ENCODE measurements at regions not wholly inside any gene's neighbourhood (a gene's known extent, or its start where the extent isn't known, plus 50 kb on each side); places are given as distances from the start of the nearest gene placed in this dataset.

DNA sequence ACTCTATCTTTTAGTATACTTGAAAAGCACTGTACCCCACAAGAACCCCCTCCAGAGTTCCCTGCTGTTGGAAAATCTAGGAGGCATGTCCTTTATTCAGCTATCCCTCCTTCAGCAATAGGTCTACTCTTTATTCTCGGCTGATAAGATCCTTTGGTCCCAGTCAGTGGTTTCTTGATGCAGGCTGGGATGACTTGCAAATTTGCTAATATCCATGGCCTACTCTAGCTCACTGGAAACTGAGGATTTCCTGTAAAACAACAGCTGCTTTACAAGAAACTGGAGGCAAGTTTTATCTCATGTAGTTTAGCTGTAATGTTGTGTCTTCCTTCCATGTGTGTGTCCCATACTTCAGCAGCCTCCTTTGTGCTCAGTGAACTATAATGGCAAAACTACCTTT is 183.9 kb upstream of the SCN7A start:
- DNase-seq (no peak), ATAC-seq (no peak)
- Mint-ChIP-seq H3K27me3 (no peaks in the 10 kb centered on the region), H3K9me3 (no peaks in the 10 kb centered on the region), H3K4me3 (no peak overlapping the region), H3K36me3 (ENCODE audit: low read depth) (no peaks in the 10 kb centered on the region), H3K27ac (no peak overlapping the region), H3K4me1 (no peaks in the 10 kb centered on the region)

DNA sequence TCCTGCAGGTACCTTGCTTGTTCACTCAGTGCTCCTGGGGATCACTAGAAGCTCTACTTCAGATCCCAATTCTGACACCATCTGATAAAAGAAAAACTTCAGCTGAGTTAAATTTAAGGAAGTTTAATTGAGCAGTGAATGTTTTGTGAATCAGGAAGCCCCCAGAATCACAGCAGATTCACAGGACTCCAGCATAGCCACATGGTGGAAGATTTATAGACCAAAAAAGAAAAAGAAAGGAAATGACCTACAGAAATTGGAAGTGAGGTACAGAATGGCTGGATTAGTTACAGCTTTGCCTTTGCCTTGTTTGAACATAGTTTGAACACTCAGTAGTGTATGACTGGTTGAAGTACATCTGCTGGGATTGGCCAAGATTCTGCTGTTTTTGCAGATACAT is 182.7 kb upstream of the SCN7A start:
- H3K4me3 Mint-ChIP-seq: no peak overlapping the region
- DNase-seq (no peak), ATAC-seq (no peak)
- no peak overlapping the region for H3K27ac Mint-ChIP-seq
- H3K36me3 Mint-ChIP-seq (ENCODE audit: low read depth): no peaks in the 10 kb centered on the region
- no peaks in the 10 kb centered on the region for H3K27me3 Mint-ChIP-seq
- H3K4me1 Mint-ChIP-seq: no peaks in the 10 kb centered on the region
- no peaks in the 10 kb centered on the region for H3K9me3 Mint-ChIP-seq

DNA sequence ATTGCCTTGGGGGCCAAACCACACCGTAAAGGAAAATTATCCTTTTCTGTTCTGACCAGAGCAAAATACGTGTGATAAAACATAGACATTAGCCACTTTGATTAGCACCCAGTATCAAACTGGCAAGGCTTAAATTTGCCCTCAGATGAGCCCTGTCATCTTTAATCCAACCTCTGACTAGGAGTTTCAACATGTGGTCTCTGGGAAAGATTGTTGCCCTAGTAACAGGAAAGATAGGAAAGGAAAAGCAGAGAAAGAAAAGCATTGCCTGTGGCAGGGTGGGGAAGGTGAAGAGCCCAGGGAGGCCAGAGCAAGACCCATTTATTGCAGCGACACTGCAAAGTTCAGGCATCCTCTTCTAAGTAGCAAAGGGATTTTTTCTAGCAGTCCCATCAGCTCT is 181.5 kb upstream of the SCN7A start:
- H3K4me1 Mint-ChIP-seq: no peaks in the 10 kb centered on the region
- H3K27me3 Mint-ChIP-seq: no peaks in the 10 kb centered on the region
- no peaks in the 10 kb centered on the region for H3K9me3 Mint-ChIP-seq
- no peak overlapping the region for H3K27ac Mint-ChIP-seq
- H3K36me3 Mint-ChIP-seq (ENCODE audit: low read depth): no peaks in the 10 kb centered on the region
- ATAC-seq (no peak), DNase-seq (no peak)
- H3K4me3 Mint-ChIP-seq: no peak overlapping the region

DNA sequence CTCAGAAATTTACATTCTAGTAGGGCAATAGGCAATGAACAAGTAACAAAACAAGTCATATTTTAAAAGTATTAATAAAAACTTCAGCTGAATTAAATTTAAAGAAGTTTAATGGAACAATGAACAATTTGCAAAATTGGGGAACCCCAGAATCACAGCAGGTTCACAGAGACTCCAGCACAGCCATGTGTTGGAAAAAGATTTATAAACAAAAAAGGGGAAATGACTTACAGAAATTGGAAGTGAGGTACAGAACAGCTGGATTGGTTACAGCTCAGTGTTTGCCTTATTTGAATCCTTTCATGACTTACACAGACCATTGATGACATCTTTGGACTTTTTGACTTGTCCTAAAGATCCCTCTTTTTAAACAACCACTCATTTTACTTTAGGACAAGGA is 179.9 kb upstream of the SCN7A start:
- H3K27me3 Mint-ChIP-seq: no peaks in the 10 kb centered on the region
- no peak overlapping the region for H3K4me3 Mint-ChIP-seq
- H3K4me1 Mint-ChIP-seq: no peaks in the 10 kb centered on the region
- no peaks in the 10 kb centered on the region for H3K9me3 Mint-ChIP-seq
- no peak overlapping the region for H3K27ac Mint-ChIP-seq
- DNase-seq (no peak), ATAC-seq (no peak)
- H3K36me3 Mint-ChIP-seq (ENCODE audit: low read depth): no peaks in the 10 kb centered on the region

DNA sequence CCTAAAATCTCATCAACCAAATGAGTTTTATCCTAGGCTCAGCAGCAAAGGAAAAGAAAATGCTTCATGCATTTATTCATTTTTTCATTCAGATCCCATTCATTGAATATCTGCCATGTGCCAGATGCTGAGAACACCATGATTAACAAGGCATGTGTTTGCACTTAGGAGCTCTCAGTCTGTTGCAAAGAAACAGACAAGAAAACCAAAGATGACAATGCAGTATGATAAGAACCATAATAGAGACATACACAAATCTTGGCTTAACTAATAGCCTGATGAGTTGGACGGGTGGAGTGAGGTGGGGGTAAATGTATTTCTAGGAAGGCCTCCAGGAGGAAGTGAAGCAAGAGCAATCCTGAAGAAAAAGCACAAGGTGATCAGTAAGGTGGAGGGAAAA is 177.8 kb upstream of the SCN7A start:
- H3K27me3 Mint-ChIP-seq: no peaks in the 10 kb centered on the region
- no peak overlapping the region for H3K27ac Mint-ChIP-seq
- ATAC-seq (no peak), DNase-seq (no peak)
- H3K4me1 Mint-ChIP-seq: no peaks in the 10 kb centered on the region
- H3K4me3 Mint-ChIP-seq: no peak overlapping the region
- no peaks in the 10 kb centered on the region for H3K36me3 Mint-ChIP-seq (ENCODE audit: low read depth)
- H3K9me3 Mint-ChIP-seq: no peaks in the 10 kb centered on the region

DNA sequence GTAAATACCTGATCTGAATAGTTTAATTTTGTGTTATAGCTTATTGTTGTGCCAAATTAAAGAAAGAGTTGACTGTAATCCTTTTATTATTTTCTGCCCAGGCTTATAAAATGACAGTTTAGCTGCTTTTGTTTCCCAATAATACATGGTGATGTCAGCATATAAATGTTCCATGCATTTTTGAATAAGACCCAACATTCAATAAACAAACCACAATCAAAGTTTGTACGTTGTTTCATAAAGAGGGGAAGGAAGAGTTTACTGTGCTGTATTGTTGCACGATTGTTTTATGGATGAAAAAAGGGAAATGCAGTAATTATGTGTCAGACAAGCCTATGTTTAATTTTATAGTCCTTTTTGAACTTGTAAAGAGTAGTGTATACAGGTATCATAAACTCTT is 177.2 kb upstream of the SCN7A start:
- Mint-ChIP-seq H3K9me3 (no peaks in the 10 kb centered on the region), H3K27me3 (no peaks in the 10 kb centered on the region), H3K27ac (no peak overlapping the region), H3K4me3 (no peak overlapping the region), H3K36me3 (ENCODE audit: low read depth) (no peaks in the 10 kb centered on the region), H3K4me1 (no peaks in the 10 kb centered on the region)
- ATAC-seq: no peak
- DNase-seq: no peak

DNA sequence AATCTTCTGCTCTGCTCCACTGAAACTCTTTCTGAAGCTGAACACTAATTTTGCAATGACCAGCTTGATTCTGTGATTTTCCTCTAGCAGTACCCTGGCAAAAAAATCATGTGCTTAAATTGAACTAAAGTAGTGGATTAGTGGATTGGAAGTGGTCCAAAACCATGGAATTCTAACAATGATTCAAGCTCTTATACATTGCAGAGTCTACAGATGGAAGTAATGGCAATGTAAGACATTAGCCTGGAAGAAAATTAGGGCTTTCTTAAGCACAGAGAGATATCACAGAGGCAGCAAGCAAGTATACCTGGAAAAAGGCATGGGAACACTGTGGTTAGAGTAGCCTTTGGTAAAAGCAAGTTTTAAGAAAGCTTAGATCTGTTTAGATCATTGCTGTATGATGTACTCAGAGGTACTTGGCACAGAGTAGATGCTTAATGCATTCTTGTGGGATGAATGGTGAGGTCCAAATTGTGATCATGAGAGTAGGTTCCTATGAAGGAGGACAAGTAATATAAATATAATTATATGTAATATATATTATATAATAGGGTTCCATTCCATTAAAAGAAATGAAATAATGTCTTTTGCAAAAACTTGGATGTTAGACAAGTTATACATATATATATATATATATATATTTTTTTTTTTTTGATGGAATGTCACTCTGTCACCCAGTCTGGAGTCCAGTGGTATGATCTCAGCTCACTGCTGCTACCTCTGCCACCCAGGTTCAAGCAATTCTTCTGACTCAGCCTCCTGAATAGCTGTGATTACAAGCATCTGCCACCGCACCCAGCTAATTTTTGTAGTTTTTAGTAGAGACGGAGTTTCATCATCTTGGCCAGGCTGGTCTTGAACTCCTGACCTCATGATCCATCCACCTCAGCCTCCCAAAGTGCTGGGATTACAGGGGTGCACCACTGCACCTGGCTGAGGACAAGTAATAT is 172.2 kb upstream of the SCN7A start:
- DNase-seq: no peak

DNA sequence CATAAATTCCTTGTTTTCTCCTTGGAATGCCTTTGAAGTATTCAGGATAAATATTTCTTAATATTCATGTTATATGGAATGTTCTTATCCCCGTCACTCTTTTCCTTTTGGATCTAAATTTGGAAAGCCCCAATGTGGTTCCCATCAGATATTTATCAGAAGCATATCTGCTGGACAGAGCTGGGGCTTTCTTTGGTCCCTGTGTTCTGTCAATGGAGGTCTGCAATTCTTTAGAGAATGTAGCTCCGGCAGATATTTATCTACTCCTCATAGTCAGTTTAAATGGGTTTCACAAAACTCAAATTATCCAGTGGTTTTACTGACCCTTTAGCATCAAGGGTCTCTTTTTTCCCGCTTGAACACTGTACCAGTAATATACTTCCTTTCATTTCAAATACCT is 167.8 kb upstream of the SCN7A start:
- Mint-ChIP-seq H3K27me3 (no peaks in the 10 kb centered on the region), H3K27ac (no peak overlapping the region), H3K36me3 (ENCODE audit: low read depth) (no peaks in the 10 kb centered on the region), H3K9me3 (no peaks in the 10 kb centered on the region), H3K4me1 (no peaks in the 10 kb centered on the region), H3K4me3 (no peak overlapping the region)
- DNase-seq (no peak), ATAC-seq (no peak)

More for the DNA sequence above, 172.2 kb upstream of the SCN7A start:
- Mint-ChIP-seq H3K27ac (no peak overlapping the region), H3K36me3 (ENCODE audit: low read depth) (no peaks in the 10 kb centered on the region), H3K27me3 (no peaks in the 10 kb centered on the region), H3K4me3 (no peak overlapping the region), H3K9me3 (no peaks in the 10 kb centered on the region), H3K4me1 (no peaks in the 10 kb centered on the region)
- ATAC-seq: no peak

DNA sequence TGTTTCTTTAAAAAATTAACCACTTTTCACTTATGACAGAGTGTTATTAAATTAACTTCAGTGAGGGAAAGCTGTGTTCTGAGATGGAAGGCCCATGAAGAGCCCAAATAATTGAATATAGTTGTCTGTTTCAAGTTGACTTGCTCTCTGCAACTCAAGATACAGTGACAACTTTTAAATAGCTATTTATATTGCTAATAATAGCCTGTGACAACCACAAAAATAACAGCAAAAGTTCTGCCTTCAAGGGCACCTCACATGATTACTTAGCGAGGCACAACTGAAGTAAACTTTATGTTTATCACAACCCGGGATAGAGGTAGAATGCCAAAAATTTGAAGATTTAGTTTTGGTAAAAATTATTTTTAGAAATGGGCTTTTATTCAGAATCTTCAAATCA is 167.3 kb upstream of the SCN7A start:
- DNase-seq: no peak
- ATAC-seq: no peak
- Mint-ChIP-seq H3K9me3 (no peaks in the 10 kb centered on the region), H3K27ac (no peak overlapping the region), H3K36me3 (ENCODE audit: low read depth) (no peaks in the 10 kb centered on the region), H3K4me3 (no peak overlapping the region), H3K27me3 (no peaks in the 10 kb centered on the region), H3K4me1 (no peaks in the 10 kb centered on the region)

DNA sequence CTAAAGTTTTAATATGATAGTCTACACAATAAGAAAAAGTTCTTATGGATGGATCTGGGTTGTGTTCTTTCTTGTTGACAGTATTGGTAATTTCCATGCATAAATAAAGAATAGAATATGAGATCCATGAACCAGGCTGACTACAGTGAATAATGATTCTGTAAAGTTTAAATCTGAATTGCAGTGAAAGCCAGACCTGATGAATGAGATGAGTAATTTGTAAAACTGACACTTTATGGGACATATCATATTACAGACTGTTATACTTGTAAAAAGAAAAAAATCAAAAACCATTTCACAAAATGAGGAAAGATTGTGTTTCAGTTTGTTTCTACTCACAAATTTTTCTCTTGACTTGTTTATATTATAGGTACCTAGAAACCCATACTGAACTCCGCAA is 164.9 kb upstream of the SCN7A start:
- Mint-ChIP-seq H3K27me3 (no peaks in the 10 kb centered on the region), H3K36me3 (ENCODE audit: low read depth) (no peaks in the 10 kb centered on the region), H3K9me3 (no peaks in the 10 kb centered on the region), H3K4me3 (no peak overlapping the region), H3K27ac (no peak overlapping the region), H3K4me1 (no peaks in the 10 kb centered on the region)
- ATAC-seq (no peak), DNase-seq (no peak)

DNA sequence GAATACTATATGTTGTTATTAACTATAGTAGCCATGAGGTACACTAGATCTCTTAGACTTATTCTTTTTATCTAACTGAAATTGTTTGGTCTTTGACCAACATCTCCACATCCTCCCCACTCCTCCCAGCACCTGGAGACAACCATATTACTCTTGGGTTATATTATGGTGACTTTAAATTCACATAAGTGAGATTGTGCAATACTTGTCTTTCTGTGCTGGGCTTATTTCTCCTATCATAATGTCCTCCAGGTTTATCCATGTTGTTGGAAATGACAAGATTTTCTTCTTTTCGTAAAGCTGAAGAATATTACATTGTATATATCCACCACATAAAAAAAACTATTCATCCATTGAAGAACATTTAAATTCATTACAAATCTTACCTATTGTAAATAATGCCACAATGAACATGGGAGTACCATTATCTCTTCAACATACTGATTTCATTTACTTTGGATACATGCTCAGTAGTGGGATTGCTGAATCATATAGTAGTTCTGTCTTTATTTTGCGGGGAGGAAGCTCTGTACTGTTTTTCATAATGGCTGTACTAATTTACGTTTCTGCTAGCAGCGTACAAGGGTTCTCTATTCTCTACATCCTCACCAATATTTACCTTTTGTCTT is 159.2 kb upstream of the SCN7A start:
- no peaks in the 10 kb centered on the region for H3K27me3 Mint-ChIP-seq
- no peaks in the 10 kb centered on the region for H3K36me3 Mint-ChIP-seq (ENCODE audit: low read depth)
- no peak overlapping the region for H3K27ac Mint-ChIP-seq
- no peaks in the 10 kb centered on the region for H3K4me1 Mint-ChIP-seq
- no peak for ATAC-seq
- DNase-seq: no peak
- H3K4me3 Mint-ChIP-seq: no peak overlapping the region
- H3K9me3 Mint-ChIP-seq: no peaks in the 10 kb centered on the region

DNA sequence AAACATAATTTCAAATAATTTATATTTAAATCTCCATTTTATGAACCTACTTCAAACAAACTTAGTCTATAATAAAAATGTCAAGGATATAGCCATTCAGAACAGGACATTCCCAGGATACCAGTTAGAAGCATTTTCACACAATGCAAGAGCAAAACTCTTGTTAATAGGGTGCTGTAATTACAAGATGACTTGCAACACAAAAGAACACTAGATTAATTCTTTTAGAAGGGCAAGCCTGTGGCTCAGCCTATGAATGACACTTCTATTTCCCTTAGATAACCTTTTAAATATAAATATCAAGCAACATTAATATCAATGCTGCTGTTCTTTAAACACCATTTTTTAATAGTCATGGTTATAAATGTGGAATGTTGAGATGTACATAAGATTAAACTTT is 157.9 kb upstream of the SCN7A start:
- Mint-ChIP-seq H3K36me3 (ENCODE audit: low read depth) (no peaks in the 10 kb centered on the region), H3K27me3 (no peaks in the 10 kb centered on the region), H3K9me3 (no peaks in the 10 kb centered on the region), H3K4me3 (no peak overlapping the region), H3K27ac (no peak overlapping the region), H3K4me1 (no peaks in the 10 kb centered on the region)
- ATAC-seq (no peak), DNase-seq (no peak)

DNA sequence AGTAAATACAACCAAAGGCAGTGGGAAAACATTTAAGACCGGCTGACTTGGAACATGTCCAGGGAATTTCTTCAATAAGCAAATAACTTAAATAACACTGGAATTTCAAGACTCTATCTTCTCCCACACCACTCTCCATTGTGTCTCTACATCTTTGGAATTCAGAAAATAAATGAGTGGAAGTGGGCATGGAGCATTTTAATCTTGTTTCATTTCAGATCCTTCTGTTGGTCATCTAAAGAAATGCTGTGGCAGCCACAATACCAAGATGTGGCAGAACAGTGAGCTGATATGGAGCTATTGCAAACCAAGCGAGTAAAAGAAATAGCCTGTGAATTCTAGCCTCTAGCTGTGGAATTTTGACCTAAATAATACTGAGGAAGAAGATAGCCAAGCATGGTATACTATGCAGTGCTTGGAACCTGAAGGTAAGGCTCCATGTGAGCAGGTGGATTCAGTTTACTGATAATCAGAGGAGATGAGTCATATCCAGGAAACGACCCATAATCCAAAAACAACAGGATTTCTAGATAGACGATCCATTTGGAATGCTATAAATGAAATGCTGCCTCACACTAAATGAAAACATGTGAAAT is 157.1 kb upstream of the SCN7A start:
- Mint-ChIP-seq H3K4me3 (no peak overlapping the region), H3K27me3 (no peaks in the 10 kb centered on the region), H3K36me3 (ENCODE audit: low read depth) (no peaks in the 10 kb centered on the region), H3K4me1 (no peaks in the 10 kb centered on the region), H3K27ac (no peak overlapping the region), H3K9me3 (no peaks in the 10 kb centered on the region)
- ATAC-seq (no peak), DNase-seq (no peak)

DNA sequence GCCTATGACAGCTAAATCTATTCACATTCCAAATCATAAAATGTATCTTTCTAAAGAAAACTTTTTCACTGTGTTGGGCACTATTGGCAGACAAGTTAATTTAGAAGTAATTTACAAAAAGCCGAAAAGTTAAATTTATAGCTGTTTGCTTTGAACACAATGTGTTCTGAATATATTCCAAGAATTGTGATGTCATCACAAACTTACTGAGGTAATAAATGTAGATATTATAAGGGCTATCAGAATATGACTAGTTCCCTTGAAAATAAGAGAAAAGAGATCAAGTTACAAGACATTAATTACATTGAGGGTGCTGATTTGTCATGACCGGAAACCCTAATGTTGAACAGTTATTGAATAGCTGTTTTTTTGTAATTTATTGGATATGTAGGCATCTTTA is 153.9 kb upstream of the SCN7A start:
- H3K36me3 Mint-ChIP-seq (ENCODE audit: low read depth): no peaks in the 10 kb centered on the region
- no peak overlapping the region for H3K27ac Mint-ChIP-seq
- no peaks in the 10 kb centered on the region for H3K27me3 Mint-ChIP-seq
- ATAC-seq (no peak), DNase-seq (no peak)
- H3K4me3 Mint-ChIP-seq: no peak overlapping the region
- no peaks in the 10 kb centered on the region for H3K4me1 Mint-ChIP-seq
- no peaks in the 10 kb centered on the region for H3K9me3 Mint-ChIP-seq

DNA sequence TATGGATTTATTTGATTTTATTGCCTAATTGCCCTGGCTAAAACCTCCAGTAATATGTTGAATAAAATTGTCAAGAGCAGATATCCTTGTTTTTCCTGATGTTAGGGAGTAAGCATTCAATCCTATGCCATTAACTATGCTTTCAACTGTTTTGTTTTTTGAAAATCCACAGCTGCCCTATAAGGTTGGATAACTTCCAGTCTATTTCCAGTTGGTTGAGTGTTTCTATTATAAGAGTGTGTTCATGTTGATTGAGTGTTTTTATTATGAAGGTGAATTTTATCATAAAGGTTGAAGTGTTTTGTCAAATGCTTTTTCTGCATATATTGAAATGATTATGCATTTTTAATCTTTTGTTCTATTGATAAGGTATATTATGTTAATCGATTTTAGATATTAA is 149.9 kb upstream of the SCN7A start:
- H3K27me3 Mint-ChIP-seq: no peaks in the 10 kb centered on the region
- no peak for ATAC-seq
- no peak overlapping the region for H3K4me3 Mint-ChIP-seq
- no peak for DNase-seq
- no peaks in the 10 kb centered on the region for H3K4me1 Mint-ChIP-seq
- H3K36me3 Mint-ChIP-seq (ENCODE audit: low read depth): no peaks in the 10 kb centered on the region
- H3K9me3 Mint-ChIP-seq: no peaks in the 10 kb centered on the region
- H3K27ac Mint-ChIP-seq: no peak overlapping the region

Data from activated naive CD8-positive, alpha-beta T cell treated with anti-CD3 and anti-CD28 coated beads, Interleukin-2, amount 50 U/mL, for 24 hours (primary cell).